HG02798 (cell line): ENCODE measurements at regions not wholly inside any gene's neighbourhood (a gene's known extent, or its start where the extent isn't known, plus 50 kb on each side); places are given as distances from the start of the nearest gene placed in this dataset.

Experiments used
- ATAC-seq: cut with Tn5 transposase; IDR thresholded peaks from one replicate; pipeline ENCODE4 v1.9.1; 2021; ENCODE audit warnings: mild to moderate bottlenecking; ENCODE audit not compliant: unreplicated experiment, poor library complexity

- no peak for ATAC-seq
These were observed 526.8 kb downstream of the PLXDC2 start for GRCh38 chr10:20343036-20343435.
